ENCODE measurements at regions not wholly inside any gene's neighbourhood (a gene's known extent, or its start where the extent isn't known, plus 50 kb on each side); places are given as distances from the start of the nearest gene placed in this dataset. TPM values are rescaled to one million over a fixed set of nuclear protein-coding genes. Genes with fewer than 3 reads are reported as not detected.
"Not testable (repeated sequence)": the region's sequence is repeated elsewhere in the genome, so short reads cannot be mapped to it uniquely, and the experiment has no call there.

DNA sequence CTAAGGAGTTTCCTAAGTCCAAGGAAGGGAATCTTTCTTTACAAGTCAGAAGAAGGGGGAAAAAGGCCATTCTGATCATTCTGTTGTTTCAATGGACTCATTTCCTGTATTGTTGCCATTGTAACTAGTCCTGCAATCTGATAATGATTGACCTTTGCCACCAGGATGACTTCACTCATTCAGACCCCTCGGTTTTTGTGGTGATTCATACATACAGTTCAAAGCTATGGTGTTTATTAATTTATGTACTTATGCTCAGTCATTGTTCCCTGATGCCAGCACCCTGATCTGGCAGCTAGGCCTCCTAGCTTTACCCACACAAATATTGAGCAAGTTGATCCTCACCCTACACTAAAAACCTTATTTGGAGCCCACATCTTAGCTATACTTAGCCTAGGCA is 57.6 kb upstream of the ZNF519 start:
- Histone ChIP-seq H3K9me3 (ENCODE audit: low read length) (no peaks in the 10 kb centered on the region), H3K79me2 (ENCODE audit: insufficient read depth, low read depth, low read length) (no peaks in the 10 kb centered on the region), H2AFZ (ENCODE audit: low read length) (no peak overlapping the region), H3K4me2 (ENCODE audit: low read length) (no peak overlapping the region), H3K36me3 (ENCODE audit: insufficient read depth, low read length) (no peaks in the 10 kb centered on the region), H4K20me1 (ENCODE audit: insufficient read depth, low read length) (no peaks in the 10 kb centered on the region), H3K4me3 (ENCODE audit: low read depth, low read length, poor library complexity, severe bottlenecking) (no peak overlapping the region), H3K9me2 (ENCODE audit: insufficient read depth, low read length) (no peaks in the 10 kb centered on the region), H3K4me1 (ENCODE audit: insufficient read depth, low read length, poor library complexity, severe bottlenecking) (no peaks in the 10 kb centered on the region), H3K27ac (ENCODE audit: low read depth, low read length, poor library complexity, severe bottlenecking) (no peak overlapping the region)
- CTCF ChIA-PET (ENCODE audit: unreplicated experiment): no interaction called here
- no TSS peak for BruUV-seq (replicated peaks)
- TF ChIP-seq, protein P1, sequence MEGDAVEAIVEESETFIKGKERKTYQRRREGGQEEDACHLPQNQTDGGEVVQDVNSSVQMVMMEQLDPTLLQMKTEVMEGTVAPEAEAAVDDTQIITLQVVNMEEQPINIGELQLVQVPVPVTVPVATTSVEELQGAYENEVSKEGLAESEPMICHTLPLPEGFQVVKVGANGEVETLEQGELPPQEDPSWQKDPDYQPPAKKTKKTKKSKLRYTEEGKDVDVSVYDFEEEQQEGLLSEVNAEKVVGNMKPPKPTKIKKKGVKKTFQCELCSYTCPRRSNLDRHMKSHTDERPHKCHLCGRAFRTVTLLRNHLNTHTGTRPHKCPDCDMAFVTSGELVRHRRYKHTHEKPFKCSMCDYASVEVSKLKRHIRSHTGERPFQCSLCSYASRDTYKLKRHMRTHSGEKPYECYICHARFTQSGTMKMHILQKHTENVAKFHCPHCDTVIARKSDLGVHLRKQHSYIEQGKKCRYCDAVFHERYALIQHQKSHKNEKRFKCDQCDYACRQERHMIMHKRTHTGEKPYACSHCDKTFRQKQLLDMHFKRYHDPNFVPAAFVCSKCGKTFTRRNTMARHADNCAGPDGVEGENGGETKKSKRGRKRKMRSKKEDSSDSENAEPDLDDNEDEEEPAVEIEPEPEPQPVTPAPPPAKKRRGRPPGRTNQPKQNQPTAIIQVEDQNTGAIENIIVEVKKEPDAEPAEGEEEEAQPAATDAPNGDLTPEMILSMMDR (conservative IDR thresholded peaks at IDR 0.05; ENCODE audit: low read length): no peak
- no peak for TF ChIP-seq EZH2phosphoT487 (IDR thresholded peaks at IDR 0.05; ENCODE audit: borderline replicate concordance, low read depth, low read length)
- DNase-seq (ENCODE audit: low spot score): no peak
- POLR2A ChIA-PET: interaction anchor here (0.6 to 1.1 kb wide), 2 partner anchors 10 to 194 kb away, joined by 3 read pairs; no protein-coding TSS in a partner anchor
- intact Hi-C loops (cut with micrococcal nuclease; ENCODE audit: unreplicated experiment): loop anchor here (10.0 kb wide), 1 partner anchor 195 kb away; no protein-coding TSS in a partner anchor

GRCh38 chr18:14188751-14189406 is 56.6 kb upstream of the ZNF519 start:
- H3K4me2 ChIP-seq (ENCODE audit: low read length); DNase-seq (ENCODE audit: low spot score); H3K4me1 ChIP-seq (ENCODE audit: insufficient read depth, low read length, poor library complexity, severe bottlenecking); H3K4me3 ChIP-seq (ENCODE audit: low read depth, low read length, poor library complexity, severe bottlenecking); BruUV-seq (replicated peaks); H3K79me2 ChIP-seq (ENCODE audit: insufficient read depth, low read depth, low read length); H4K20me1 ChIP-seq (ENCODE audit: insufficient read depth, low read length); CTCF ChIA-PET (ENCODE audit: unreplicated experiment); POLR2A ChIA-PET; H3K9me3 ChIP-seq (ENCODE audit: low read length); H3K27ac ChIP-seq (ENCODE audit: low read depth, low read length, poor library complexity, severe bottlenecking); H3K9me2 ChIP-seq (ENCODE audit: insufficient read depth, low read length); H2AFZ ChIP-seq (ENCODE audit: low read length); H3K36me3 ChIP-seq (ENCODE audit: insufficient read depth, low read length); intact Hi-C loops (cut with micrococcal nuclease; ENCODE audit: unreplicated experiment): not testable (repeated sequence)

Small RNA genes lying in the stretch of these regions (small RNA-seq; reads per million reads assigned to genes)
- gene RNU6-316P: not detected
